GM19023 (cell line): ENCODE measurements at regions not wholly inside any gene's neighbourhood (a gene's known extent, or its start where the extent isn't known, plus 50 kb on each side); places are given as distances from the start of the nearest gene placed in this dataset.

ENCODE experiments used
- ATAC-seq: cut with Tn5 transposase; IDR thresholded peaks from one replicate; pipeline ENCODE4 v1.9.1; 2021; ENCODE audit warnings: mild to moderate bottlenecking, moderate library complexity; ENCODE audit not compliant: unreplicated experiment

- no peak for ATAC-seq
Measured at GRCh38 chr5:93017376-93017775, 563.6 kb downstream of the NR2F1-AS1 start.

GRCh38 chr5:93010616-93011015 is 570.4 kb downstream of the NR2F1-AS1 start:
- no peak for ATAC-seq

- no peak for ATAC-seq
Measured at GRCh38 chr5:93010037-93010436, 571.0 kb downstream of the NR2F1-AS1 start.

GRCh38 chr5:93008502-93009207 is 572.4 kb downstream of the NR2F1-AS1 start:
- ATAC-seq = no peak

DNA sequence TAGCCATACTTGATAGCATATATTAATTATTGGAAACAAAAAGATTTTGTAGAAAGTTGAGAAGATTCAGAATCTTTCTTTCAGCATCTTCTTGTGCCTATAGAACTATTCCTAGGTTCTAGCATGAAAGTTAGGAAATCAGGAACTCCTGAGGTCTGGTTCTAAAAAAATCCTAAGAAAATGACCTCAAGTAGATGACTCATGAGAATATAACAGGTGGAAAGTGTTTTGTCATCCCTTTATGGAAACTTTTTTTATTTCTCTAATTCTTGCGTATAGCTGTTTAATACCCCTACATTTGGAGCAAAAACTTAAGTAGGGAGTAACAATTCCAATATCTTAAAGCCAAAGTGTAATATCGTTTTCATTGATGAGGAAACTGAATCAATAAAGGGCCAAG is 574.1 kb downstream of the NR2F1-AS1 start:
- ATAC-seq = no peak

GRCh38 chr5:92998456-92998855 is 582.6 kb downstream of the NR2F1-AS1 start:
- ATAC-seq = no peak

DNA sequence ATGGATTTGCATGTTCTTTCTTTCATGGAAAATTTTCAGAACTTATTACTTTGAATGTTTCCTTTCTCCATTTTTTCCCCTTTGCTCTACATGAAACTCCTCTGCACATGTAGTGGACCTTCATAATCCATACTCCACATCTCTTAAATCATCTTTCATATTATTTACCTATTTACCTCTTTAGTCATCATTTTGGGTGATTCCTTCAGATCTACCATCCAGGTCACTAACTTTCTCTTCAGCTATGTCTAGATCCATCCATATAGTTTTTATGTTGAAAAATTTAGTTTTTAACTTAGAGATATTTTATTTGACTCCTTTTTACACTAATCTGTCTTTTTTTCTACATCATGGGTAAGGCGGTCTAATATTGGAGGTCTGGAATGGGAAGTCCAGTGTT is 586.6 kb downstream of the NR2F1-AS1 start:
- no peak for ATAC-seq

GRCh38 chr5:92992073-92992472 is 588.9 kb downstream of the NR2F1-AS1 start:
- no peak for ATAC-seq

DNA sequence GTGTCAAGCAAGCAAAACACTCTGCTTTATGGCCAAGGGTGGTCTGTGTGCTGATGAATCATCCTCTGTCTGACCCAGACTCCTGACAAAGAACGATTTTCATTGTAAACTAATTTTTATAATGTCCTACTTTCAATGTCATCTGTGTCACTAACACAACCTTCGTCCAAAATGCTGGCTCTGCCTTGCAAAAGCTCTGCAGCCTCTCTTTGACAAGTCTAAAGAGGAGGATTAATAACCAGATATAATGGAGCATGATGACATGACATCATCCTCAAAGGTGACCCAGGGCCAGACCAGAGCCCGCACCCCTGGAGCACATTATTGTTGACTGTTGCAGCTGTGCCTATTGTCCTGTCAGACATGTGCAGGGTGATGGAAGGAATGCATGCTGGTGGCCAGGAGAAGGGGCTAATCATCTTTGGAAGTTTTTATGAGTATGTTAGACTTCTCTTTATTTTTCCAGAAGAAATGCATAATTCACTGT is 589.4 kb downstream of the NR2F1-AS1 start:
- ATAC-seq = no peak

- ATAC-seq = no peak
Measured at GRCh38 chr5:92990771-92991170, 590.2 kb downstream of the NR2F1-AS1 start.

- ATAC-seq = no peak
Measured at GRCh38 chr5:92981001-92981400, 600.0 kb downstream of the NR2F1-AS1 start.

- ATAC-seq = no peak
Measured at GRCh38 chr5:92980491-92980890, 600.5 kb downstream of the NR2F1-AS1 start.

DNA sequence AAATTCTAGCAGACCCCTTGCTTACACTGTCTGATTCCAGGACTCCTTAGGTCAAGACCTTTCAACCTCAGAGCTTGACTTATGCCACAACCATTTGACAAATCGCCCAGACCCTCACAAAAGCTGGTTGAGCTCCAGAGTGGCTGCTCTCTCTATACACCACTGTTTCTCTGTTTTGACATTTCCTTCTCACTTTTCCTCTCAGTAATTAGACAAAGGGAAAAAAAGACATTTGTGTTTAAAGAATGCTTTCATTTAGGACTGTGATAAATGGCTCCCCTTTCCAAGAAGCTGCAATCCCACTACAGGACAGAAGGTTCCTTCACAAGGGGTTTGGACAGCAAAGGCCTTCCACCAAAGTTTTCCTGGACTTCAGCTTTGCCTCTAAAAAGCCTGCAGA is 601.3 kb downstream of the NR2F1-AS1 start:
- no peak for ATAC-seq

- no peak for ATAC-seq
Measured at GRCh38 chr5:92977846-92978540, 603.0 kb downstream of the NR2F1-AS1 start.

GRCh38 chr5:92976156-92976555 is 604.9 kb downstream of the NR2F1-AS1 start:
- no peak for ATAC-seq

- ATAC-seq = no peak
Measured at GRCh38 chr5:92969781-92970237, 611.2 kb downstream of the NR2F1-AS1 start.

GRCh38 chr5:92969191-92969780 is 611.7 kb downstream of the NR2F1-AS1 start:
- ATAC-seq = no peak

GRCh38 chr5:92963800-92964199 is 617.2 kb downstream of the NR2F1-AS1 start:
- ATAC-seq = no peak

DNA sequence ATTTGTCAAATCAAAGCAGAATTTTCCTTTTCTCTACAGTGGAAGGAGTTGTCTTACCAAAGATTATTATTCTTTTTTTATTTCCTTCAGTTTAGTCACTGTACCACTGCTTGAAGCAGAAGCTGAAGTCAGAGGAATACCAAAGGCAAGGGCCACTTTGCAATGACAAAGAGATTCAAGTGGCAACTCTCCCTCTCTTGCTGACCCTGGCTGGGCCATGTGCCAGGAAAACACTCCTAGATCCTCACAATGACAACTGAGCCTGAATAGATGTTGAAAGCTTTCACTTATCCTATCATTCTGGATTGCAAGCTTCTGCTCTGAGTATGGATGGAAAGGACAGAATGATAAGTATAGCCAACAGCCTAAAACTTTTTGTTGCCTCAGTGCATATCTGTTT is 618.3 kb downstream of the NR2F1-AS1 start:
- ATAC-seq = no peak

GRCh38 chr5:92956886-92957285 is 624.1 kb downstream of the NR2F1-AS1 start:
- ATAC-seq = no peak

DNA sequence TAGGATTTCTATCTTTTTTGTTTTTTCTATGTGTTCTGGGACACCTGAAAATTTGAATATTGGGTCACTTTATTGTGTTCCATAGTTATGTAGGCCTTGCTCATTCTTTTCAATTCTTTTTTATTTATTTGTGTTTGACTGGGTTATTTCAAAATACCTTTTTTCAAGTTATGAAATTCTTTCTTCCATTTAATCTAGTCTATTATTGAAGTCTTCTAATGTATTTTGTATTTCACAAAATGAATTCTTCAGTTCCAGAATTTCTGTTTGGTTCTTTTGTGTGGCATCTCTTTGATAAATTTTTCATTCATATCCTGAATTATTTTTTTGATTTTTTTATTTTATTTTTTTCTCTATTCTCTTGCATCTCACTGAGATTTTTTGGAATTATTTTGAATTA is 628.8 kb downstream of the NR2F1-AS1 start:
- no peak for ATAC-seq

GRCh38 chr5:92951746-92952145 is 629.3 kb downstream of the NR2F1-AS1 start:
- no peak for ATAC-seq
